DND-41 (cell line): ENCODE measurements at regions not wholly inside any gene's neighbourhood (a gene's known extent, or its start where the extent isn't known, plus 50 kb on each side); places are given as distances from the start of the nearest gene placed in this dataset.
A peak's percentile ranks its signal among the peaks of the same experiment; 100 is the strongest.

ENCODE experiments used
- ATAC-seq: fragments of 200-7000 bp; cut with Tn5 transposase; 3 replicates; pipeline ENCODE4 v1.9.1; 2021; ENCODE audit warnings: low read depth; ENCODE audit not compliant: insufficient read depth
- DNase-seq: peaks from one replicate; pipeline ENCODE4 v3.0.0-alpha.2; 2020
- H2AFZ ChIP-seq: 2 replicates; pipeline ENCODE4 v1.6.0; 2012; ENCODE audit warnings: low read depth, low read length
- H3K27ac ChIP-seq: 2 replicates; pipeline ENCODE4 v1.5.1; 2012; ENCODE audit warnings: low read length, inconsistent platforms
- H3K27me3 ChIP-seq: fragments of 200-600 bp; sonication (generic); 2 replicates; pipeline ENCODE4 v1.6.0; 2012; ENCODE audit warnings: low read length, mild to moderate bottlenecking, inconsistent platforms; ENCODE audit not compliant: insufficient read depth, poor library complexity
- H3K36me3 ChIP-seq: 2 replicates; pipeline ENCODE4 v1.5.1; 2012; ENCODE audit warnings: low read length, inconsistent platforms; ENCODE audit not compliant: insufficient read depth
- H3K4me1 ChIP-seq: 2 replicates; pipeline ENCODE4 v1.5.1; 2012; ENCODE audit warnings: mild to moderate bottlenecking, low read length; ENCODE audit not compliant: insufficient read depth
- H3K4me2 ChIP-seq: 2 replicates; pipeline ENCODE4 v1.6.0; 2012; ENCODE audit warnings: mild to moderate bottlenecking, moderate library complexity, low read length, inconsistent platforms; ENCODE audit not compliant: insufficient read depth
- H3K4me3 ChIP-seq, 2 experiments: fragments of 200-600 bp in 1 of 2; shearing (Covaris generic) in 1 of 2; 2 replicates each; pipeline ENCODE4 v1.5.1; 2012 to 2016; ENCODE audit warnings: inconsistent platforms in 2 of 2, low read length in 2 of 2, mild to moderate bottlenecking in 2 of 2, low read depth in 1 of 2, moderate library complexity in 1 of 2
- H3K79me2 ChIP-seq: 2 replicates; pipeline ENCODE4 v1.6.0; 2012; ENCODE audit warnings: low read length, inconsistent platforms; ENCODE audit not compliant: insufficient read depth
- H3K9ac ChIP-seq: 2 replicates; pipeline ENCODE4 v1.6.0; 2012; ENCODE audit warnings: low read depth, mild to moderate bottlenecking, inconsistent platforms, low read length, moderate library complexity
- H3K9me3 ChIP-seq: 2 replicates; pipeline ENCODE4 v1.5.1; 2012; ENCODE audit warnings: low read length, moderate library complexity, mild to moderate bottlenecking, inconsistent platforms; ENCODE audit not compliant: insufficient read depth, severe bottlenecking
- H4K20me1 ChIP-seq: 2 replicates; pipeline ENCODE4 v1.6.0; 2012; ENCODE audit warnings: low read length; ENCODE audit not compliant: insufficient read depth
- EZH2 ChIP-seq: IDR thresholded peaks from 3 replicates; pipeline ENCODE4 v1.6.1; 2012; ENCODE audit warnings: borderline replicate concordance, low read depth, mild to moderate bottlenecking, moderate library complexity, low read length, inconsistent platforms; ENCODE audit not compliant: severe bottlenecking
- TF ChIP-seq, protein P1 (sequence below): IDR thresholded peaks from 2 replicates; pipeline ENCODE4 v1.5.1; 2012; ENCODE audit warnings: borderline replicate concordance, low read length, moderate library complexity, mild to moderate bottlenecking; ENCODE audit not compliant: poor library complexity, severe bottlenecking; ENCODE audit errors: extremely low read depth

DNA sequence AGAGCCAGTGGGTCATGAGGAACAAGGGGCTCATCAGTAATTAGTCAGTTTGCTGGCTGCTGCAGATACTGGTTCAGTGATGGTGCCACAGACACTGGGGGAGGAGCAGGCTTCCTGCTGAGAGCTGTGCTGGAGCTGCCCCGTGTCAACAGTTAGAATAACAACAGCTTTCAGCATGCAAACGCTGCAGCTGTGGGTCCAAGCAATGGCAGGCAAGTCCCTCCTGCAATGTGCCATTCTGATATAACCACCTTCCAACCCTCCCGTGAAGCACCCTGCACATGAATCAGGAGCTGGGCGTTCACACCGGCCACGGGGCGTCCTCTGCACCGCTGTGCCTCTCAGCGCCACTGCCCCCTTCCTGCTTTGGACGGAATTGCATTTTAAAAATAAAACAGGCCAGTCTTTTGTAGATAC, 258.4 kb upstream of the SFSWAP start:
- TF ChIP-seq, protein P1, sequence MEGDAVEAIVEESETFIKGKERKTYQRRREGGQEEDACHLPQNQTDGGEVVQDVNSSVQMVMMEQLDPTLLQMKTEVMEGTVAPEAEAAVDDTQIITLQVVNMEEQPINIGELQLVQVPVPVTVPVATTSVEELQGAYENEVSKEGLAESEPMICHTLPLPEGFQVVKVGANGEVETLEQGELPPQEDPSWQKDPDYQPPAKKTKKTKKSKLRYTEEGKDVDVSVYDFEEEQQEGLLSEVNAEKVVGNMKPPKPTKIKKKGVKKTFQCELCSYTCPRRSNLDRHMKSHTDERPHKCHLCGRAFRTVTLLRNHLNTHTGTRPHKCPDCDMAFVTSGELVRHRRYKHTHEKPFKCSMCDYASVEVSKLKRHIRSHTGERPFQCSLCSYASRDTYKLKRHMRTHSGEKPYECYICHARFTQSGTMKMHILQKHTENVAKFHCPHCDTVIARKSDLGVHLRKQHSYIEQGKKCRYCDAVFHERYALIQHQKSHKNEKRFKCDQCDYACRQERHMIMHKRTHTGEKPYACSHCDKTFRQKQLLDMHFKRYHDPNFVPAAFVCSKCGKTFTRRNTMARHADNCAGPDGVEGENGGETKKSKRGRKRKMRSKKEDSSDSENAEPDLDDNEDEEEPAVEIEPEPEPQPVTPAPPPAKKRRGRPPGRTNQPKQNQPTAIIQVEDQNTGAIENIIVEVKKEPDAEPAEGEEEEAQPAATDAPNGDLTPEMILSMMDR: peak; percentile 43
- TF ChIP-seq EZH2: no peak
- Histone ChIP-seq H3K27ac (no peak overlapping the region), H3K9me3 (no peaks in the 10 kb centered on the region), H3K27me3 (no peaks in the 10 kb centered on the region), H3K36me3 (no peaks in the 10 kb centered on the region), H3K4me2 (no peak overlapping the region), H3K4me1 (no peaks in the 10 kb centered on the region), H3K79me2 (no peaks in the 10 kb centered on the region), H3K9ac (no peak overlapping the region), H4K20me1 (no peaks in the 10 kb centered on the region), H3K4me3 (no peak overlapping the region), H2AFZ (no peak overlapping the region)
- DNase-seq (no peak), ATAC-seq (no peak)

DNA sequence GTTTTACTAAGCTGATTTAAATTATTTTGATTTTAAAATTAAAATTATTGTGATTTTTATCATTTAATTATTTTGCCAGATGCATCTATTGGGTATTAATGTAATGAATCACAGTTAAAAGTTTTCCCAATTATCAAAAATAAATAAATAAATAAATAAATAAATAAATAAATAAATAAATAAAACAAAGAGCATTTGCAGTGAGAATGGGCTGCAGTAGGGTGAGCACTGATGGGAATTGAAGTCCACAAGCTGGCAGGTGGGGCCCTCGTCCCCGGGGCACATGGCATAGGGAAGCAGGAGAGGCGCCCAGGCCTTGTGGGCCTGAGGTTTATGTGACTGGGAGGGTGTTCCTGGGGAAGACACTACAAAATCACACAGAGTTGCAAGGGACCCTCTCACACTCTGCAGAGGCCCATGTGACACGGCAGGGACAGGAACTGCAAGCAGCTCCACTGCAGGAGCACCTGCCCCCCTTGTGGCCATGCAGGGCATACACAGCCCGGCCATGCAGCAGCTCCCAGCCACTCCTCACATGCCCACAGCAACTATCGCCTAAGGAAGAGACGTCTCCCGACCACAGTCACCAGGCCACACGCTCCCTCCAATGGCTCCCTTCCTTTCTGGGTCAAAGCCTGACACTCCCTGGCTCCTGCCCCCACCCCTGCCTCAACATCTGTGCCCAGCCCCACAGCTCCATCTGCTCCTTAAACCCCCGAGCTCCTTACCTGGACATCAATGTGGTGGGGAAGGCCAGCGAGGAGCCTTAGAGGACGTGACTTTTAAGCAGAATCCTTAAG, 256.3 kb upstream of the SFSWAP start:
- H3K27me3 ChIP-seq: no peaks in the 10 kb centered on the region
- no peak overlapping the region for H2AFZ ChIP-seq
- no peak overlapping the region for H3K9ac ChIP-seq
- no peaks in the 10 kb centered on the region for H3K36me3 ChIP-seq
- no peak overlapping the region for H3K4me3 ChIP-seq
- no peaks in the 10 kb centered on the region for H3K79me2 ChIP-seq
- no peaks in the 10 kb centered on the region for H4K20me1 ChIP-seq
- ATAC-seq (peak; percentile 87), DNase-seq (peak; percentile 42)
- no peak for TF ChIP-seq EZH2
- TF ChIP-seq, protein P1: peak; percentile 63
- H3K4me1 ChIP-seq: no peaks in the 10 kb centered on the region
- no peak overlapping the region for H3K4me2 ChIP-seq
- no peak overlapping the region for H3K27ac ChIP-seq
- H3K9me3 ChIP-seq: no peaks in the 10 kb centered on the region

DNA sequence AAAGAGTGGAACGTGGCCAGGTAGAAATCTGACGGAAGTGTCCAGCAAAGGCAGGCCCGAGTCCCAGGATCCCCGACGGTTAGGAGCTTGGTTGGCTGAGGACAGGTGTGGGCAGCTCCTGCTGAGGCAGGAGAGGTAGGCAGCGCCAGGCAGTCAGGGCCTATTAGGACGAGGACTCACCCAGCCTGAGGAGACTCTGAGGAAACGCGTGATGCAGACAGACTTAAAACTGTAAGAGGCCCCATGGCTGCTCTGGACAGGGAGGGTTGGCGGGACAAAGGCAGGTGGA, 255.7 kb upstream of the SFSWAP start:
- Histone ChIP-seq H3K27ac (no peak overlapping the region), H3K4me2 (no peak overlapping the region), H2AFZ (no peak overlapping the region), H3K36me3 (no peaks in the 10 kb centered on the region), H4K20me1 (no peaks in the 10 kb centered on the region), H3K79me2 (no peaks in the 10 kb centered on the region), H3K4me1 (no peaks in the 10 kb centered on the region), H3K27me3 (no peaks in the 10 kb centered on the region), H3K9ac (no peak overlapping the region), H3K9me3 (no peaks in the 10 kb centered on the region), H3K4me3 (no peak overlapping the region)
- DNase-seq: no peak
- ATAC-seq: no peak
- no peak for TF ChIP-seq EZH2
- TF ChIP-seq, protein P1: no peak

DNA sequence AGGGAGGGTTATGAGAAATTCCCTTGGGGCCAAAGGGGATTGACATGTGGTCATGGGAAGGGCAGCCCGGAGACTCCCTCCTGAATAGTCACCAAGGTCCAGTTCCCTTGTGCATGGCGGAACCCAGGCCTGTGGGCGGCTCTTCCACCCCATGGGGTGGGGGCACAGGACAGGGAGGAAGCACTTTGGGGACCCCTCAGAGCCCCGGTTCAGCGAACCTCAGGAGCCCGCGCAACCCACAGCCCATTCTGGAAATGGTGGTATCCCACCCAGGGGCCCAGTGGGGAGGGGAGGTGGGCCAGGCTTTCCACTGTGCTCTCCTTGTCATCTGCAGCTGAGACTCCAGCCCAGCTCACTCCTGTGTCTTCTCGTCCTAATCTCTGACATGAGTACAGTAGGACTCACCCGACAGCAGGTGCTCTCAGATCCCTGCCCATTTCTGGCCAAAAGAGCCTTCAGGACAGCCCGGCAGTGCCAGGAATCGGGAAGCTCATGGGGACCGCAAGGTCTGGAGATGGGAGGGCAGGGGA, 255.2 kb upstream of the SFSWAP start:
- Histone ChIP-seq H3K9me3 (no peaks in the 10 kb centered on the region), H3K4me3 (no peak overlapping the region), H3K79me2 (no peaks in the 10 kb centered on the region), H3K27ac (no peak overlapping the region), H4K20me1 (no peaks in the 10 kb centered on the region), H3K4me1 (no peaks in the 10 kb centered on the region), H3K36me3 (no peaks in the 10 kb centered on the region), H3K4me2 (no peak overlapping the region), H3K9ac (no peak overlapping the region), H3K27me3 (no peaks in the 10 kb centered on the region), H2AFZ (no peak overlapping the region)
- DNase-seq (no peak), ATAC-seq (no peak)
- no peak for TF ChIP-seq EZH2
- TF ChIP-seq, protein P1: no peak
